ENCODE measurements at regions not wholly inside any gene's neighbourhood (a gene's known extent, or its start where the extent isn't known, plus 50 kb on each side); places are given as distances from the start of the nearest gene placed in this dataset.

DNA sequence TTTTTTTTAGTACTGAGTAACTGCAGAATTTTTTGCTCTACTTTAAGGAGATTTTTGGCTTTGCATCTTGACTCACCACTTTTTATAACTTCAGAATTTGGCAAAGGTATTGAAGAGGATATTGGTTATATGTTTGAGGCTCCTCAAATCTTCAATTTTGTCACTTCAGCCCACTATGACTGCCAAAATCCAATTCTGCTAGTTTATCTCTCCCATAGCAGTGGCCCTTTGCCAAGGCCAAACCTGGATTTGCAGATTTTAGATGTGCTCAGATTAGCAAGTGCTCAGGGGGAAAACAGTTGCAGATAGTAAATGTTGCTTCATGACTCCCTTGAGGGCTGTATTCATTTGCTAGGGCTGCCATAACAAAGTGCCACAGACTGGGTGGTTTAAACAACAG, 427.5 kb downstream of the ADRA2A start:
- Histone ChIP-seq H4K8ac (ENCODE audit: low read depth in 2 of 2, low read length in 2 of 2) (no peak overlapping the region), H3K27ac (ENCODE audit: insufficient read depth, low read length) (no peak overlapping the region), H3K9me3 (ENCODE audit: control insufficient read depth, insufficient read depth, low read length) (peaks cover 2% of the 10 kb centered on the region), H2BK5ac (ENCODE audit: low read depth, low read length, poor library complexity, severe bottlenecking) (no peak overlapping the region), H3K14ac (replicated peaks; ENCODE audit: low read depth, low read length) (no peak overlapping the region), H3K9ac (ENCODE audit: low read depth, low read length) (no peak overlapping the region), H3K18ac (ENCODE audit: low read depth, low read length) (no peak overlapping the region), H3K23ac (ENCODE audit: low read depth, low read length) (no peak overlapping the region), H3K4me2 (ENCODE audit: low read depth, low read length) (no peak overlapping the region), H3K4me3 (ENCODE audit: insufficient read depth, low read depth, low read length) (no peak overlapping the region), H3K9me1 (ENCODE audit: insufficient read depth, low read length) (no peaks in the 10 kb centered on the region), H3K4me1 (ENCODE audit: control insufficient read depth, insufficient read depth, low read length) (no peaks in the 10 kb centered on the region), H3K27me3 (ENCODE audit: control insufficient read depth, insufficient read depth, low read length) (no peaks in the 10 kb centered on the region), H2BK15ac (ENCODE audit: low read depth, low read length) (no peak overlapping the region), H2BK120ac (ENCODE audit: low read depth, low read length) (no peak overlapping the region), H3K4ac (ENCODE audit: low read depth, low read length) (no peak overlapping the region), H4K91ac (ENCODE audit: insufficient read depth, low read depth, low read length) (no peak overlapping the region), H2BK20ac (ENCODE audit: low read depth, low read length) (no peak overlapping the region), H3K36me3 (ENCODE audit: control insufficient read depth, insufficient read depth, low read length) (no peaks in the 10 kb centered on the region), H4K20me1 (ENCODE audit: insufficient read depth, low read length) (no peaks in the 10 kb centered on the region), H2AK5ac (ENCODE audit: low read depth, low read length) (no peak overlapping the region), H2AK9ac (replicated peaks; ENCODE audit: low read depth, low read length, poor library complexity) (no peak overlapping the region), H4K5ac (ENCODE audit: low read depth, low read length) (no peak overlapping the region), H2AFZ (replicated peaks; ENCODE audit: low read length, poor library complexity) (no peak overlapping the region), H3K79me1 (ENCODE audit: low read depth in 1 of 2, low read length in 2 of 2) (no peaks in the 10 kb centered on the region), H3K56ac (ENCODE audit: extremely low read depth, insufficient read depth, low read length) (no peak overlapping the region)
- TF ChIP-seq FOS (IDR thresholded peaks at IDR 0.05; ENCODE audit: low read depth, low read length) (no peak), MXI1 (IDR thresholded peaks at IDR 0.05; ENCODE audit: borderline replicate concordance, low read depth, low read length) (no peak), RAD21 (IDR thresholded peaks at IDR 0.05; ENCODE audit: low read length) (no peak)
- TF ChIP-seq, protein P1, sequence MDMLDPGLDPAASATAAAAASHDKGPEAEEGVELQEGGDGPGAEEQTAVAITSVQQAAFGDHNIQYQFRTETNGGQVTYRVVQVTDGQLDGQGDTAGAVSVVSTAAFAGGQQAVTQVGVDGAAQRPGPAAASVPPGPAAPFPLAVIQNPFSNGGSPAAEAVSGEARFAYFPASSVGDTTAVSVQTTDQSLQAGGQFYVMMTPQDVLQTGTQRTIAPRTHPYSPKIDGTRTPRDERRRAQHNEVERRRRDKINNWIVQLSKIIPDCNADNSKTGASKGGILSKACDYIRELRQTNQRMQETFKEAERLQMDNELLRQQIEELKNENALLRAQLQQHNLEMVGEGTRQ (IDR thresholded peaks at IDR 0.05; ENCODE audit: low read depth, low read length), result no peak
- TF ChIP-seq, protein P2, sequence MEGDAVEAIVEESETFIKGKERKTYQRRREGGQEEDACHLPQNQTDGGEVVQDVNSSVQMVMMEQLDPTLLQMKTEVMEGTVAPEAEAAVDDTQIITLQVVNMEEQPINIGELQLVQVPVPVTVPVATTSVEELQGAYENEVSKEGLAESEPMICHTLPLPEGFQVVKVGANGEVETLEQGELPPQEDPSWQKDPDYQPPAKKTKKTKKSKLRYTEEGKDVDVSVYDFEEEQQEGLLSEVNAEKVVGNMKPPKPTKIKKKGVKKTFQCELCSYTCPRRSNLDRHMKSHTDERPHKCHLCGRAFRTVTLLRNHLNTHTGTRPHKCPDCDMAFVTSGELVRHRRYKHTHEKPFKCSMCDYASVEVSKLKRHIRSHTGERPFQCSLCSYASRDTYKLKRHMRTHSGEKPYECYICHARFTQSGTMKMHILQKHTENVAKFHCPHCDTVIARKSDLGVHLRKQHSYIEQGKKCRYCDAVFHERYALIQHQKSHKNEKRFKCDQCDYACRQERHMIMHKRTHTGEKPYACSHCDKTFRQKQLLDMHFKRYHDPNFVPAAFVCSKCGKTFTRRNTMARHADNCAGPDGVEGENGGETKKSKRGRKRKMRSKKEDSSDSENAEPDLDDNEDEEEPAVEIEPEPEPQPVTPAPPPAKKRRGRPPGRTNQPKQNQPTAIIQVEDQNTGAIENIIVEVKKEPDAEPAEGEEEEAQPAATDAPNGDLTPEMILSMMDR (conservative IDR thresholded peaks at IDR 0.05; ENCODE audit: low read depth, low read length), result no peak
- intact Hi-C loops (cut with micrococcal nuclease) (no loop called here), in situ Hi-C loops (cut with MboI; ENCODE audit: low sequenced_read_pairs) (no loop called here), dilution Hi-C loops (cut with HindIII; ENCODE audit: low sequenced_read_pairs, unreplicated experiment) (no loop called here)
- ChIA-PET POLR2A (ENCODE audit: unreplicated experiment) (no interaction called here), CTCF (no interaction called here)
- DNase-seq (no peak), ATAC-seq (ENCODE audit: low read depth) (no peak)
- no TSS peak for BruUV-seq (replicated peaks)
